ENCODE measurements at regions not wholly inside any gene's neighbourhood (a gene's known extent, or its start where the extent isn't known, plus 50 kb on each side); places are given as distances from the start of the nearest gene placed in this dataset.

- peak in 3 of 5 donors; percentile 64 to 94 (median 84) for DNase-seq
- Histone ChIP-seq H3K36me3 (ENCODE audit: control insufficient read depth in 2 of 3, insufficient read depth in 3 of 3, low read length in 3 of 3) (no peaks in the 10 kb centered on the region), H3K9me3 (ENCODE audit: control insufficient read depth in 2 of 3, insufficient read depth in 1 of 3, low read length in 3 of 3) (no peaks in the 10 kb centered on the region), H3K27ac (ENCODE audit: low read depth in 2 of 2, low read length in 2 of 2) (no peak overlapping the region), H3K9ac (ENCODE audit: low read length in 3 of 3) (no peak overlapping the region), H3K27me3 (ENCODE audit: control insufficient read depth, insufficient read depth, low read length) (no peaks in the 10 kb centered on the region), H3K4me1 (ENCODE audit: control insufficient read depth in 2 of 3, insufficient read depth in 2 of 3, low read depth in 1 of 3, low read length in 3 of 3) (no peaks in the 10 kb centered on the region), H3K4me3 (ENCODE audit: low read length in 3 of 3) (no peak overlapping the region)
- TF ChIP-seq CTCF (IDR thresholded peaks at IDR 0.05; ENCODE audit: borderline replicate concordance, extremely low read depth, insufficient read depth) = peak; percentile 51
- peak; percentile 96 for FAIRE-seq
- intact Hi-C loops (cut with DNase I) = loop anchor here (10.0 kb wide), 1 partner anchor 113 kb away; no protein-coding TSS in a partner anchor
Observed at GRCh38 chr3:124351430-124352148, 359.7 kb upstream of the ROPN1 start.

- Histone ChIP-seq H3K9me3 (ENCODE audit: control insufficient read depth in 2 of 3, insufficient read depth in 1 of 3, low read length in 3 of 3) (no peaks in the 10 kb centered on the region), H3K9ac (ENCODE audit: low read length in 3 of 3) (no peak overlapping the region), H3K4me3 (ENCODE audit: low read length in 3 of 3) (no peak overlapping the region), H3K36me3 (ENCODE audit: control insufficient read depth in 2 of 3, insufficient read depth in 3 of 3, low read length in 3 of 3) (no peaks in the 10 kb centered on the region), H3K4me1 (ENCODE audit: control insufficient read depth in 2 of 3, insufficient read depth in 2 of 3, low read depth in 1 of 3, low read length in 3 of 3) (no peaks in the 10 kb centered on the region), H3K27ac (ENCODE audit: low read depth in 2 of 2, low read length in 2 of 2) (no peak overlapping the region), H3K27me3 (ENCODE audit: control insufficient read depth, insufficient read depth, low read length) (no peaks in the 10 kb centered on the region)
- DNase-seq (peak in 2 of 5 donors; percentile 23 to 46), FAIRE-seq (no peak)
- TF ChIP-seq CTCF (IDR thresholded peaks at IDR 0.05; ENCODE audit: borderline replicate concordance, extremely low read depth, insufficient read depth) = no peak
- intact Hi-C loops (cut with DNase I) = loop anchor here (10.0 kb wide), 1 partner anchor 113 kb away; no protein-coding TSS in a partner anchor
Observed at GRCh38 chr3:124352149-124352539, 360.2 kb upstream of the ROPN1 start.

- H3K27me3 ChIP-seq (ENCODE audit: control insufficient read depth, insufficient read depth, low read length) = no peaks in the 10 kb centered on the region
- no peak overlapping the region for H3K9ac ChIP-seq (ENCODE audit: low read length in 3 of 3)
- TF ChIP-seq CTCF (IDR thresholded peaks at IDR 0.05; ENCODE audit: borderline replicate concordance, extremely low read depth, insufficient read depth) = no peak
- DNase-seq = no peak
- no peaks in the 10 kb centered on the region for H3K4me1 ChIP-seq (ENCODE audit: control insufficient read depth in 2 of 3, insufficient read depth in 2 of 3, low read depth in 1 of 3, low read length in 3 of 3)
- FAIRE-seq = no peak
- H3K36me3 ChIP-seq (ENCODE audit: control insufficient read depth in 2 of 3, insufficient read depth in 3 of 3, low read length in 3 of 3) = no peaks in the 10 kb centered on the region
- no peak overlapping the region for H3K27ac ChIP-seq (ENCODE audit: low read depth in 2 of 2, low read length in 2 of 2)
- H3K9me3 ChIP-seq (ENCODE audit: control insufficient read depth in 2 of 3, insufficient read depth in 1 of 3, low read length in 3 of 3) = no peaks in the 10 kb centered on the region
- intact Hi-C loops (cut with DNase I) = loop anchor here (10.0 kb wide), 1 partner anchor 111 kb away; no protein-coding TSS in a partner anchor
- no peak overlapping the region for H3K4me3 ChIP-seq (ENCODE audit: low read length in 3 of 3)
Observed at GRCh38 chr3:124353691-124354090, 361.8 kb upstream of the ROPN1 start.
